Kidney epithelial cell (primary cell): ENCODE measurements at regions not wholly inside any gene's neighbourhood (a gene's known extent, or its start where the extent isn't known, plus 50 kb on each side); places are given as distances from the start of the nearest gene placed in this dataset.
"Not testable (repeated sequence)": the region's sequence is repeated elsewhere in the genome, so short reads cannot be mapped to it uniquely, and the experiment has no call there.

ENCODE experiments used
- DNase-seq: peaks from one replicate; pipeline ENCODE4 v3.0.0-alpha.2; 2010; ENCODE audit warnings: low read depth
- H3K27me3 ChIP-seq: 2 replicates; pipeline ENCODE4 v1.6.0; 2011; ENCODE audit warnings: low read length; ENCODE audit not compliant: control insufficient read depth, insufficient read depth
- H3K36me3 ChIP-seq: 2 replicates; pipeline ENCODE4 v1.5.1; 2011; ENCODE audit warnings: low read length; ENCODE audit not compliant: control insufficient read depth, insufficient read depth
- H3K4me3 ChIP-seq: 2 replicates; pipeline ENCODE4 v1.5.1; 2011; ENCODE audit warnings: low read depth, mild to moderate bottlenecking, control low read depth, low read length
- CTCF ChIP-seq: IDR thresholded peaks from 2 replicates; pipeline ENCODE4 v1.5.1; 2011; ENCODE audit warnings: mild to moderate bottlenecking, moderate library complexity, low read length, control low read depth, inconsistent platforms; ENCODE audit not compliant: insufficient read depth, poor library complexity, severe bottlenecking

- no peaks in the 10 kb centered on the region for H3K27me3 ChIP-seq
- H3K36me3 ChIP-seq, result no peaks in the 10 kb centered on the region
- TF ChIP-seq CTCF, result no peak
- DNase-seq, result no peak
- H3K4me3 ChIP-seq, result no peak overlapping the region
Observed at GRCh38 chr3:187889106-187889505, 143.8 kb upstream of the BCL6 start.

- Histone ChIP-seq H3K4me3 (no peak overlapping the region), H3K27me3 (no peaks in the 10 kb centered on the region), H3K36me3 (no peaks in the 10 kb centered on the region)
- no peak for TF ChIP-seq CTCF
- no peak for DNase-seq
Observed at GRCh38 chr3:187889601-187890404, 144.5 kb upstream of the BCL6 start.

GRCh38 chr3:187890405-187890752 is 145.1 kb upstream of the BCL6 start:
- not testable (repeated sequence) for DNase-seq, H3K27me3 ChIP-seq, H3K4me3 ChIP-seq, H3K36me3 ChIP-seq

- TF ChIP-seq CTCF, result no peak
- no peaks in the 10 kb centered on the region for H3K36me3 ChIP-seq
- no peaks in the 10 kb centered on the region for H3K27me3 ChIP-seq
- H3K4me3 ChIP-seq, result no peak overlapping the region
- no peak for DNase-seq
Observed at GRCh38 chr3:187896646-187897045, 151.4 kb upstream of the BCL6 start.

GRCh38 chr3:187899246-187899645 is 154.0 kb upstream of the BCL6 start:
- DNase-seq, result no peak
- no peaks in the 10 kb centered on the region for H3K36me3 ChIP-seq
- H3K27me3 ChIP-seq, result no peaks in the 10 kb centered on the region
- no peak for TF ChIP-seq CTCF
- no peak overlapping the region for H3K4me3 ChIP-seq

- Histone ChIP-seq H3K36me3 (no peaks in the 10 kb centered on the region), H3K27me3 (no peaks in the 10 kb centered on the region), H3K4me3 (no peak overlapping the region)
- TF ChIP-seq CTCF, result no peak
- no peak for DNase-seq
Observed at GRCh38 chr3:187900993-187901755, 155.9 kb upstream of the BCL6 start.
